DND-41 (cell line): ENCODE measurements at regions not wholly inside any gene's neighbourhood (a gene's known extent, or its start where the extent isn't known, plus 50 kb on each side); places are given as distances from the start of the nearest gene placed in this dataset.
"Not testable (repeated sequence)": the region's sequence is repeated elsewhere in the genome, so short reads cannot be mapped to it uniquely, and the experiment has no call there.

ENCODE experiments used
- ATAC-seq: fragments of 200-7000 bp; cut with Tn5 transposase; 3 replicates; pipeline ENCODE4 v1.9.1; 2021; ENCODE audit warnings: low read depth; ENCODE audit not compliant: insufficient read depth
- DNase-seq: peaks from one replicate; pipeline ENCODE4 v3.0.0-alpha.2; 2020
- H2AFZ ChIP-seq: 2 replicates; pipeline ENCODE4 v1.6.0; 2012; ENCODE audit warnings: low read depth, low read length
- H3K27ac ChIP-seq: 2 replicates; pipeline ENCODE4 v1.5.1; 2012; ENCODE audit warnings: low read length, inconsistent platforms
- H3K27me3 ChIP-seq: fragments of 200-600 bp; sonication (generic); 2 replicates; pipeline ENCODE4 v1.6.0; 2012; ENCODE audit warnings: low read length, mild to moderate bottlenecking, inconsistent platforms; ENCODE audit not compliant: insufficient read depth, poor library complexity
- H3K36me3 ChIP-seq: 2 replicates; pipeline ENCODE4 v1.5.1; 2012; ENCODE audit warnings: low read length, inconsistent platforms; ENCODE audit not compliant: insufficient read depth
- H3K4me1 ChIP-seq: 2 replicates; pipeline ENCODE4 v1.5.1; 2012; ENCODE audit warnings: mild to moderate bottlenecking, low read length; ENCODE audit not compliant: insufficient read depth
- H3K4me2 ChIP-seq: 2 replicates; pipeline ENCODE4 v1.6.0; 2012; ENCODE audit warnings: mild to moderate bottlenecking, moderate library complexity, low read length, inconsistent platforms; ENCODE audit not compliant: insufficient read depth
- H3K4me3 ChIP-seq, 2 experiments: fragments of 200-600 bp in 1 of 2; shearing (Covaris generic) in 1 of 2; 2 replicates each; pipeline ENCODE4 v1.5.1; 2012 to 2016; ENCODE audit warnings: inconsistent platforms in 2 of 2, low read length in 2 of 2, mild to moderate bottlenecking in 2 of 2, low read depth in 1 of 2, moderate library complexity in 1 of 2
- H3K79me2 ChIP-seq: 2 replicates; pipeline ENCODE4 v1.6.0; 2012; ENCODE audit warnings: low read length, inconsistent platforms; ENCODE audit not compliant: insufficient read depth
- H3K9ac ChIP-seq: 2 replicates; pipeline ENCODE4 v1.6.0; 2012; ENCODE audit warnings: low read depth, mild to moderate bottlenecking, inconsistent platforms, low read length, moderate library complexity
- H3K9me3 ChIP-seq: 2 replicates; pipeline ENCODE4 v1.5.1; 2012; ENCODE audit warnings: low read length, moderate library complexity, mild to moderate bottlenecking, inconsistent platforms; ENCODE audit not compliant: insufficient read depth, severe bottlenecking
- H4K20me1 ChIP-seq: 2 replicates; pipeline ENCODE4 v1.6.0; 2012; ENCODE audit warnings: low read length; ENCODE audit not compliant: insufficient read depth
- CTCF ChIP-seq: IDR thresholded peaks from 2 replicates; pipeline ENCODE4 v1.5.1; 2012; ENCODE audit warnings: borderline replicate concordance, low read length, moderate library complexity, mild to moderate bottlenecking; ENCODE audit not compliant: poor library complexity, severe bottlenecking; ENCODE audit errors: extremely low read depth
- EZH2 ChIP-seq: IDR thresholded peaks from 3 replicates; pipeline ENCODE4 v1.6.1; 2012; ENCODE audit warnings: borderline replicate concordance, low read depth, mild to moderate bottlenecking, moderate library complexity, low read length, inconsistent platforms; ENCODE audit not compliant: severe bottlenecking

GRCh38 chr4:189660722-189661360 is 279.8 kb upstream of the FRG1 start:
- no peak overlapping the region for H2AFZ ChIP-seq
- no peak for TF ChIP-seq EZH2
- TF ChIP-seq CTCF, result no peak
- no peaks in the 10 kb centered on the region for H3K9me3 ChIP-seq
- H3K27ac ChIP-seq, result no peak overlapping the region
- no peak for DNase-seq
- H3K4me3 ChIP-seq, result no peak overlapping the region
- H3K9ac ChIP-seq, result no peak overlapping the region
- no peaks in the 10 kb centered on the region for H3K79me2 ChIP-seq
- no peak for ATAC-seq
- no peaks in the 10 kb centered on the region for H3K27me3 ChIP-seq
- H3K4me1 ChIP-seq, result no peaks in the 10 kb centered on the region
- H3K4me2 ChIP-seq, result no peak overlapping the region
- no peaks in the 10 kb centered on the region for H4K20me1 ChIP-seq
- H3K36me3 ChIP-seq, result no peaks in the 10 kb centered on the region

GRCh38 chr4:189664693-189665250 is 275.9 kb upstream of the FRG1 start:
- TF ChIP-seq EZH2 (no peak), CTCF (no peak)
- no peak for DNase-seq
- no peak for ATAC-seq

GRCh38 chr4:189665712-189666305 is 274.9 kb upstream of the FRG1 start:
- not testable (repeated sequence) for H3K4me1 ChIP-seq, ATAC-seq, H3K27me3 ChIP-seq, H3K27ac ChIP-seq, H3K79me2 ChIP-seq, H2AFZ ChIP-seq, H3K36me3 ChIP-seq, H3K9ac ChIP-seq, H4K20me1 ChIP-seq, DNase-seq, H3K4me2 ChIP-seq, H3K4me3 ChIP-seq, H3K9me3 ChIP-seq

More at GRCh38 chr4:189664693-189665250, 275.9 kb upstream of the FRG1 start:
- Histone ChIP-seq H3K4me1 (no peaks in the 10 kb centered on the region), H3K27me3 (no peaks in the 10 kb centered on the region), H2AFZ (no peak overlapping the region), H3K9me3 (no peaks in the 10 kb centered on the region), H3K79me2 (no peaks in the 10 kb centered on the region), H3K4me3 (no peak overlapping the region), H3K27ac (no peak overlapping the region), H3K4me2 (no peak overlapping the region), H4K20me1 (no peaks in the 10 kb centered on the region), H3K9ac (no peak overlapping the region), H3K36me3 (no peaks in the 10 kb centered on the region)

- not testable (repeated sequence) for H3K9ac ChIP-seq, H3K79me2 ChIP-seq, H4K20me1 ChIP-seq, H2AFZ ChIP-seq, H3K27me3 ChIP-seq, ATAC-seq, H3K4me2 ChIP-seq, H3K27ac ChIP-seq, H3K36me3 ChIP-seq, H3K9me3 ChIP-seq, H3K4me1 ChIP-seq, H3K4me3 ChIP-seq, DNase-seq
These were observed 273.3 kb upstream of the FRG1 start for GRCh38 chr4:189667386-189667785.

- H4K20me1 ChIP-seq, ATAC-seq, H3K36me3 ChIP-seq, DNase-seq, H3K4me3 ChIP-seq, H2AFZ ChIP-seq, H3K79me2 ChIP-seq, H3K4me1 ChIP-seq, H3K4me2 ChIP-seq, H3K9me3 ChIP-seq, H3K9ac ChIP-seq, H3K27me3 ChIP-seq, H3K27ac ChIP-seq: not testable (repeated sequence)
These were observed 242.9 kb upstream of the FRG1 start for GRCh38 chr4:189697675-189698245.

GRCh38 chr4:189703000-189703399 is 237.7 kb upstream of the FRG1 start:
- not testable (repeated sequence) for H3K27me3 ChIP-seq, H3K9ac ChIP-seq, ATAC-seq, H3K79me2 ChIP-seq, H3K4me3 ChIP-seq, H3K27ac ChIP-seq, H3K4me2 ChIP-seq, H4K20me1 ChIP-seq, DNase-seq, H3K36me3 ChIP-seq, H3K9me3 ChIP-seq, H2AFZ ChIP-seq, H3K4me1 ChIP-seq
